K562 (cell line): ENCODE measurements at regions not wholly inside any gene's neighbourhood (a gene's known extent, or its start where the extent isn't known, plus 50 kb on each side); places are given as distances from the start of the nearest gene placed in this dataset.

ENCODE experiments used
- CHCHD3 ChIP-seq: fragments of 250-450 bp; sonication (Bioruptor Pico); IDR thresholded peaks from 2 replicates; pipeline ENCODE4 v2.1.2; 2022; ENCODE audit warnings: mild to moderate bottlenecking
- MAX ChIP-seq: sonication (generic); formaldehyde crosslinking; IDR thresholded peaks from 2 replicates; pipeline ENCODE4 v1.9.0; 2022; ENCODE audit warnings: mild to moderate bottlenecking, missing genetic modification reagents
- NRF1 ChIP-seq, 2 experiments: fragments of 450-650 bp; IDR thresholded peaks in 1 of 2; conservative IDR thresholded peaks in 1 of 2; 2 replicates each; pipeline ENCODE4 v1.6.1; 2014; ENCODE audit warnings: mild to moderate bottlenecking in 2 of 2
- POLR2A ChIP-seq: fragments of 450-650 bp; conservative IDR thresholded peaks from 2 replicates; pipeline ENCODE4 v1.6.1; 2016

GRCh38 chr5:96052374-96052773 lies 90.7 kb upstream of the ELL2 start:
- TF ChIP-seq MAX (CRISPR knock-in tag): no peak
- TF ChIP-seq CHCHD3 (CRISPR knock-in tag): no peak
- TF ChIP-seq POLR2A: no peak
- no peak for TF ChIP-seq NRF1 (conservative IDR thresholded peaks at IDR 0.05 in 1 of 2, IDR thresholded peaks at IDR 0.05 in 1 of 2)
